ENCODE measurements at regions not wholly inside any gene's neighbourhood (a gene's known extent, or its start where the extent isn't known, plus 50 kb on each side); places are given as distances from the start of the nearest gene placed in this dataset.

GRCh38 chr18:51588616-51589015 lies 391.1 kb upstream of the MEX3C start:
- no peak for ATAC-seq
- H3K27ac ChIP-seq (ENCODE audit: extremely low read length, insufficient read depth, low read length) = no peak overlapping the region
- H2AFZ ChIP-seq (ENCODE audit: low read length) = no peak overlapping the region
- H3K27me3 ChIP-seq (ENCODE audit: control insufficient read depth in 1 of 2, insufficient read depth in 2 of 2, low read length in 2 of 2) = no peaks in the 10 kb centered on the region
- FAIRE-seq = no peak
- in situ Hi-C loops (cut with HindIII; ENCODE audit: extremely low pct_ligation_motif_present, low pct_unique_long_range_greater_than_20kb) (no loop called here), intact Hi-C loops (cut with micrococcal nuclease; ENCODE audit: unreplicated experiment) (no loop called here)
- no peaks in the 10 kb centered on the region for H3K4me1 ChIP-seq (ENCODE audit: insufficient read depth, low read length)
- POLR2A ChIA-PET = no interaction called here
- H3K36me3 ChIP-seq (replicated peaks in 1 of 2; ENCODE audit: control insufficient read depth in 1 of 2, insufficient read depth in 2 of 2, low read length in 2 of 2) = no peaks in the 10 kb centered on the region
- no peak overlapping the region for H3K4me3 ChIP-seq (replicated peaks in 1 of 3; ENCODE audit: insufficient read depth in 1 of 3, low read depth in 2 of 3, low read length in 3 of 3)
- H3K79me2 ChIP-seq (ENCODE audit: insufficient read depth, low read length) = no peaks in the 10 kb centered on the region
- no peak overlapping the region for H3K9ac ChIP-seq (ENCODE audit: insufficient read depth, low read depth, low read length)
- no peak overlapping the region for H3K4me2 ChIP-seq (ENCODE audit: low read depth, low read length)
- CTCF ChIA-PET (ENCODE audit: low intra/inter-chr PET ratio, low total read pairs) = no interaction called here
- DNase-seq (ENCODE audit: low spot score) = no peak
- no TSS peak for BruUV-seq (replicated peaks)
- WGBS (ENCODE audit: low lambda C conversion rate) = 5% methylated on average over 3 of the region's 3 CpGs
- H4K20me1 ChIP-seq (ENCODE audit: insufficient read depth, low read length) = no peaks in the 10 kb centered on the region
- H3K9me3 ChIP-seq (ENCODE audit: low read length) = no peaks in the 10 kb centered on the region
- no peak for TF ChIP-seq ZNF10 (CRISPR knock-in tag; IDR thresholded peaks at IDR 0.05; ENCODE audit: borderline replicate concordance, low read depth)
- TF ChIP-seq ZNF780A (CRISPR knock-in tag; IDR thresholded peaks at IDR 0.05) = no peak
- TF ChIP-seq KDM3A (CRISPR knock-in tag; IDR thresholded peaks at IDR 0.05; ENCODE audit: low read depth) = no peak
- no peak for TF ChIP-seq PPARG (CRISPR knock-in tag; conservative IDR thresholded peaks at IDR 0.05)
- no peak for TF ChIP-seq ZNF230 (CRISPR knock-in tag; IDR thresholded peaks at IDR 0.05)
- no peak for TF ChIP-seq BCL6 (CRISPR knock-in tag; IDR thresholded peaks at IDR 0.05)
- TF ChIP-seq ZNF788 (CRISPR knock-in tag; IDR thresholded peaks at IDR 0.05; ENCODE audit: borderline replicate concordance) = no peak
- TF ChIP-seq ZNF770 (CRISPR knock-in tag; IDR thresholded peaks at IDR 0.05) = no peak
- TF ChIP-seq CEBPZ (IDR thresholded peaks at IDR 0.05; ENCODE audit: low read length) = no peak
- TF ChIP-seq TRIM22 (IDR thresholded peaks at IDR 0.05) = no peak
- TF ChIP-seq ZNF512 (CRISPR knock-in tag; IDR thresholded peaks at IDR 0.05) = no peak
- no peak for TF ChIP-seq ZBTB2 (CRISPR knock-in tag; IDR thresholded peaks at IDR 0.05; ENCODE audit: low read depth)
- TF ChIP-seq ZNF333 (CRISPR knock-in tag; IDR thresholded peaks at IDR 0.05; ENCODE audit: borderline replicate concordance) = no peak
- no peak for TF ChIP-seq ZFYVE20 (CRISPR knock-in tag; IDR thresholded peaks at IDR 0.05; ENCODE audit: borderline replicate concordance, low read depth)
- no peak for TF ChIP-seq ZSCAN21 (CRISPR knock-in tag; IDR thresholded peaks at IDR 0.05; ENCODE audit: borderline replicate concordance)

Data from HepG2 (cell line).